Breast epithelium (tissue), 4 donors: ENCODE measurements at regions not wholly inside any gene's neighbourhood (a gene's known extent, or its start where the extent isn't known, plus 50 kb on each side); places are given as distances from the start of the nearest gene placed in this dataset.

Source experiments
- DNase-seq, 2 donors: peaks; one replicate each; pipeline ENCODE4 v3.0.0-alpha.2; 2019; ENCODE audit warnings: low spot score in 2 of 2
- H3K27ac ChIP-seq, 2 donors: fragments of 200-600 bp; sonication (generic) in 1 of 2; one replicate each; pipeline ENCODE4 v1.5.1; 2016 to 2019; ENCODE audit warnings: mild to moderate bottlenecking in 1 of 2
- H3K27me3 ChIP-seq, 2 donors: fragments of 200-600 bp; sonication (generic) in 1 of 2; one replicate each; pipeline versions ENCODE4 v1.5.1 to v1.6.0; 2017 to 2019; ENCODE audit warnings: control low read depth in 1 of 2, mild to moderate bottlenecking in 1 of 2
- H3K36me3 ChIP-seq: fragments of 200-600 bp; one replicate; pipeline ENCODE4 v1.5.1; 2019
- H3K4me1 ChIP-seq, 2 donors: fragments of 200-600 bp; sonication (generic); one replicate each; pipeline ENCODE4 v1.5.1; 2016 to 2019; ENCODE audit warnings: control low read depth in 1 of 2
- H3K4me3 ChIP-seq, 3 donors: fragments of 200-600 bp; sonication (generic); 1 replicate in 2 of 3; 2 replicates in 1 of 3; pipeline ENCODE4 v1.5.1; 2016 to 2019; ENCODE audit warnings: mild to moderate bottlenecking in 3 of 3, moderate library complexity in 2 of 3
- H3K9me3 ChIP-seq, 2 donors: fragments of 200-600 bp; sonication (generic) in 1 of 2; one replicate each; pipeline ENCODE4 v1.5.1; 2016 to 2019; ENCODE audit warnings: control low read depth in 1 of 2
- CTCF ChIP-seq, 3 donors: fragments of 450-650 bp; IDR thresholded peaks; one replicate each; pipeline ENCODE4 v1.5.1; 2016 to 2017; ENCODE audit warnings: antibody characterized with exemption in 3 of 3, mild to moderate bottlenecking in 3 of 3, moderate library complexity in 3 of 3
- POLR2A ChIP-seq: fragments of 450-650 bp; IDR thresholded peaks from one replicate; pipeline ENCODE4 v1.6.1; 2016; ENCODE audit warnings: antibody characterized with exemption, mild to moderate bottlenecking, moderate library complexity
- POLR2AphosphoS5 ChIP-seq, 3 donors: sonication (generic); formaldehyde crosslinking; IDR thresholded peaks; one replicate each; pipeline ENCODE4 v1.6.1; 2017; ENCODE audit warnings: antibody characterized with exemption in 3 of 3
- intact Hi-C: fragments of 100-400 bp; cut with DNase I; formaldehyde crosslinking; loops from one replicate; pipeline ENCODE4 v1.15.1; 2023; ENCODE audit warnings: low total_unique reads

- Histone ChIP-seq H3K4me1 (no peaks in the 10 kb centered on the region), H3K4me3 (no peak overlapping the region), H3K9me3 (no peaks in the 10 kb centered on the region), H3K27ac (no peak overlapping the region), H3K36me3 (no peaks in the 10 kb centered on the region), H3K27me3 (no peaks in the 10 kb centered on the region)
- TF ChIP-seq POLR2A (no peak), CTCF (IDR thresholded peaks at IDR 0.05) (no peak), POLR2AphosphoS5 (IDR thresholded peaks at IDR 0.05) (no peak)
- no peak for DNase-seq
- intact Hi-C loops = no loop called here
Measured at GRCh38 chr16:79703066-79703465, 102.5 kb upstream of the MAF start.

GRCh38 chr16:79698341-79698753 lies 97.8 kb upstream of the MAF start:
- H3K4me3 ChIP-seq = no peak overlapping the region
- H3K36me3 ChIP-seq = no peaks in the 10 kb centered on the region
- intact Hi-C loops = no loop called here
- H3K4me1 ChIP-seq = no peaks in the 10 kb centered on the region
- no peak for DNase-seq
- H3K9me3 ChIP-seq = peaks cover 0 to 3% of the 10 kb centered on the region in 2 donors
- peak overlapping the region in 1 of 2 donors; percentile 58 for H3K27ac ChIP-seq
- TF ChIP-seq POLR2AphosphoS5 (IDR thresholded peaks at IDR 0.05) (peak in 2 of 3 donors; percentile 13 to 61), POLR2A (no peak)
- no peaks in the 10 kb centered on the region for H3K27me3 ChIP-seq

GRCh38 chr16:79697562-79698112 lies 97.1 kb upstream of the MAF start:
- intact Hi-C loops = no loop called here
- TF ChIP-seq POLR2A (no peak), CTCF (IDR thresholded peaks at IDR 0.05) (no peak), POLR2AphosphoS5 (IDR thresholded peaks at IDR 0.05) (no peak)
- no peaks in the 10 kb centered on the region for H3K36me3 ChIP-seq
- no peak overlapping the region for H3K4me3 ChIP-seq
- no peaks in the 10 kb centered on the region for H3K4me1 ChIP-seq
- no peak overlapping the region for H3K27ac ChIP-seq
- H3K27me3 ChIP-seq = no peaks in the 10 kb centered on the region
- no peak for DNase-seq
- peaks cover 0 to 8% of the 10 kb centered on the region in 2 donors for H3K9me3 ChIP-seq

GRCh38 chr16:79691007-79691406 lies 90.5 kb upstream of the MAF start:
- Histone ChIP-seq H3K36me3 (no peaks in the 10 kb centered on the region), H3K27ac (peak overlapping the region in 1 of 2 donors; percentile 52), H3K4me1 (no peaks in the 10 kb centered on the region)

GRCh38 chr16:79690159-79690558 lies 89.6 kb upstream of the MAF start:
- intact Hi-C loops = no loop called here

More at GRCh38 chr16:79691007-79691406, 90.5 kb upstream of the MAF start:
- DNase-seq = no peak
- H3K27me3 ChIP-seq = no peaks in the 10 kb centered on the region
- TF ChIP-seq POLR2AphosphoS5 (IDR thresholded peaks at IDR 0.05) (peak in 1 of 3 donors; percentile 13), CTCF (IDR thresholded peaks at IDR 0.05) (no peak)
- peaks cover 0 to 8% of the 10 kb centered on the region in 2 donors for H3K9me3 ChIP-seq
- H3K4me3 ChIP-seq = no peak overlapping the region
- intact Hi-C loops = no loop called here

More at GRCh38 chr16:79690159-79690558, 89.6 kb upstream of the MAF start:
- H3K9me3 ChIP-seq = peaks cover 0 to 8% of the 10 kb centered on the region in 2 donors
- no peak overlapping the region for H3K4me3 ChIP-seq
- no peaks in the 10 kb centered on the region for H3K27me3 ChIP-seq
- no peaks in the 10 kb centered on the region for H3K4me1 ChIP-seq
- no peak for TF ChIP-seq POLR2AphosphoS5 (IDR thresholded peaks at IDR 0.05)
- TF ChIP-seq POLR2A = no peak
- TF ChIP-seq CTCF (IDR thresholded peaks at IDR 0.05) = no peak
- H3K27ac ChIP-seq = peak overlapping the region in 1 of 2 donors; percentile 52
- no peaks in the 10 kb centered on the region for H3K36me3 ChIP-seq
- no peak for DNase-seq
